HCT116 (cell line): ENCODE measurements at regions not wholly inside any gene's neighbourhood (a gene's known extent, or its start where the extent isn't known, plus 50 kb on each side); places are given as distances from the start of the nearest gene placed in this dataset.

Experiments
- ATAC-seq: fragments of 200-7000 bp; cut with Tn5 transposase; 2 replicates; pipeline ENCODE4 v1.9.1; 2020; ENCODE audit warnings: mild to moderate bottlenecking, moderate library complexity
- BruUV-seq: library from RNA; stranded (reverse); fragments of 400-500 nt; replicated peaks from 2 replicates; lab custom pipeline; 2021; lab: Mats Ljungman, UMichigan
- CTCF ChIA-PET: fragments of 300-600 bp; sonication (Branson Sonifier 250); formaldehyde crosslinking; loops from one replicate; lab custom pipeline; 2021; ENCODE audit warnings: antibody characterized with exemption; lab: Charles Lee
- POLR2A ChIA-PET: fragments of 300-600, 350-600 bp; sonication (Branson Sonifier 250); formaldehyde crosslinking; loops from one replicate; lab custom pipeline; 2021; ENCODE audit warnings: antibody characterized with exemption; lab: Charles Lee
- RAD21 ChIA-PET, 2 experiments: fragments of 300-600 bp; sonication (Branson Sonifier 250); formaldehyde crosslinking; loops; one replicate each; lab custom pipeline; 2023; ENCODE audit warnings: low total read pairs in 2 of 2; ENCODE audit not compliant: uncharacterized antibody in 2 of 2, unreplicated experiment in 2 of 2, low non-redundant PET in 1 of 2; lab: Charles Lee
- DNase-seq: peaks from one replicate; pipeline ENCODE4 v3.0.0-alpha.2; 2010; ENCODE audit warnings: low read depth, low spot score
- H2AFZ ChIP-seq: fragments of 200-600 bp; shearing (Covaris generic), sonication (generic); 2 replicates; pipeline ENCODE4 v1.6.1; 2017; ENCODE audit warnings: low read depth, mixed run types, mixed read lengths, antibody characterized with exemption, low read length; ENCODE audit not compliant: poor library complexity, severe bottlenecking
- H3K27ac ChIP-seq: 2 replicates; pipeline ENCODE4 v1.5.1; 2012; ENCODE audit warnings: low read depth, low read length
- H3K27me3 ChIP-seq: fragments of 200-600 bp; sonication (generic); 2 replicates; pipeline ENCODE4 v1.6.1; 2016; ENCODE audit warnings: mixed run types, low read length, mixed read lengths; ENCODE audit not compliant: insufficient read depth
- H3K36me3 ChIP-seq, 2 experiments: fragments of 200-500 bp in 1 of 2; fragments of 200-600 bp in 1 of 2; sonication (Bioruptor generic) in 1 of 2; sonication (generic) in 1 of 2; 2 replicates each; pipeline versions ENCODE4 v1.5.1 to v1.6.1; 2014 to 2016; ENCODE audit warnings: low read length in 2 of 2, inconsistent platforms in 1 of 2, mixed read lengths in 1 of 2, mixed run types in 1 of 2; ENCODE audit not compliant: insufficient read depth in 2 of 2, control insufficient read depth in 1 of 2
- H3K4me1 ChIP-seq, 2 experiments: fragments of 200-600 bp in 1 of 2; sonication (generic) in 1 of 2; 2 replicates each; pipeline versions ENCODE4 v1.5.1 to v1.6.1; 2012 to 2017; ENCODE audit warnings: low read length in 2 of 2, inconsistent platforms in 1 of 2, mild to moderate bottlenecking in 1 of 2, mixed read lengths in 1 of 2, mixed run types in 1 of 2, moderate library complexity in 1 of 2; ENCODE audit not compliant: insufficient read depth in 2 of 2, control insufficient read depth in 1 of 2
- H3K4me2 ChIP-seq: fragments of 200-600 bp; sonication (generic); 2 replicates; pipeline ENCODE4 v1.6.1; 2017; ENCODE audit warnings: mixed run types, low read length, mixed read lengths
- H3K4me3 ChIP-seq, 2 experiments: fragments of 200-600 bp in 1 of 2; sonication (generic) in 1 of 2; replicated peaks in 1 of 2; 2 replicates each; pipeline ENCODE4 v1.5.1; 2011 to 2016; ENCODE audit warnings: low read length in 2 of 2, control low read depth in 1 of 2, low read depth in 1 of 2, mild to moderate bottlenecking in 1 of 2, mixed read lengths in 1 of 2, mixed run types in 1 of 2
- H3K79me2 ChIP-seq: fragments of 200-600 bp; sonication (generic); 2 replicates; pipeline ENCODE4 v1.6.1; 2017; ENCODE audit warnings: mild to moderate bottlenecking, mixed run types, low read length, moderate library complexity, mixed read lengths; ENCODE audit not compliant: insufficient read depth
- H3K9ac ChIP-seq: fragments of 200-600 bp; sonication (generic); 2 replicates; pipeline ENCODE4 v1.6.1; 2016; ENCODE audit warnings: low read length, mixed read lengths
- H3K9me2 ChIP-seq: fragments of 200-600 bp; sonication (generic), shearing (Covaris generic); 2 replicates; pipeline ENCODE4 v1.6.1; 2017; ENCODE audit warnings: mixed run types, mild to moderate bottlenecking, moderate library complexity; ENCODE audit not compliant: insufficient read depth
- H3K9me3 ChIP-seq, 2 experiments: fragments of 200-500 bp in 1 of 2; fragments of 200-600 bp in 1 of 2; sonication (Bioruptor generic) in 1 of 2; sonication (generic) in 1 of 2; 2 replicates each; pipeline ENCODE4 v1.6.1; 2014 to 2017; ENCODE audit warnings: low read length in 2 of 2, mixed read lengths in 2 of 2, inconsistent platforms in 1 of 2, low read depth in 1 of 2, mild to moderate bottlenecking in 1 of 2, mixed run types in 1 of 2, moderate library complexity in 1 of 2; ENCODE audit not compliant: control insufficient read depth in 1 of 2, insufficient read depth in 1 of 2
- H4K20me1 ChIP-seq: fragments of 200-600 bp; sonication (generic), shearing (Covaris generic); 2 replicates; pipeline ENCODE4 v1.6.1; 2017; ENCODE audit warnings: mixed run types, mild to moderate bottlenecking, moderate library complexity; ENCODE audit not compliant: insufficient read depth
- ATF3 ChIP-seq: IDR thresholded peaks from 2 replicates; pipeline ENCODE4 v1.6.1; 2012
- CEBPB ChIP-seq: IDR thresholded peaks from 2 replicates; pipeline ENCODE4 v1.6.1; 2012; ENCODE audit warnings: low read depth
- CTCF ChIP-seq, 3 experiments: fragments of 200-600 bp in 1 of 3; sonication (generic) in 1 of 3; IDR thresholded peaks in 2 of 3; conservative IDR thresholded peaks in 1 of 3; 2 replicates each; pipeline ENCODE4 v1.5.1; 2012 to 2017; ENCODE audit warnings: low read depth in 2 of 3, low read length in 2 of 3, antibody characterized with exemption in 1 of 3, borderline replicate concordance in 1 of 3, control low read depth in 1 of 3, mild to moderate bottlenecking in 1 of 3, mixed read lengths in 1 of 3, mixed run types in 1 of 3, moderate library complexity in 1 of 3; ENCODE audit not compliant: insufficient read depth in 1 of 3
- EGR1 ChIP-seq: IDR thresholded peaks from 2 replicates; pipeline ENCODE4 v1.6.1; 2012; ENCODE audit warnings: low read depth
- ELF1 ChIP-seq: IDR thresholded peaks from 2 replicates; pipeline ENCODE4 v1.6.1; 2012; ENCODE audit warnings: low read depth, borderline replicate concordance
- EZH2 ChIP-seq: fragments of 200-600 bp; sonication (generic); IDR thresholded peaks from 2 replicates; pipeline ENCODE4 v1.6.1; 2017; ENCODE audit warnings: antibody characterized with exemption, mixed run types
- EZH2phosphoT487 ChIP-seq: fragments of 200-600 bp; IDR thresholded peaks from 2 replicates; pipeline ENCODE4 v1.6.1; 2018; ENCODE audit warnings: antibody characterized with exemption, borderline replicate concordance
- JUND ChIP-seq: IDR thresholded peaks from 2 replicates; pipeline ENCODE4 v1.6.1; 2012
- POLR2A ChIP-seq: IDR thresholded peaks from 2 replicates; pipeline ENCODE4 v1.7.0; 2011; ENCODE audit warnings: borderline replicate concordance; ENCODE audit not compliant: insufficient read depth, insufficient read length; ENCODE audit errors: extremely low read depth
- POLR2AphosphoS5 ChIP-seq: IDR thresholded peaks from 2 replicates; pipeline ENCODE4 v1.6.1; 2011; ENCODE audit warnings: mild to moderate bottlenecking, low read depth, low read length, moderate library complexity
- SIN3A ChIP-seq: IDR thresholded peaks from 2 replicates; pipeline ENCODE4 v1.6.1; 2012; ENCODE audit warnings: low read depth
- SRF ChIP-seq: IDR thresholded peaks from 2 replicates; pipeline ENCODE4 v1.6.1; 2012; ENCODE audit warnings: low read depth
- ZBTB33 ChIP-seq: IDR thresholded peaks from 2 replicates; pipeline ENCODE4 v1.6.1; 2011; ENCODE audit warnings: mild to moderate bottlenecking, low read length, moderate library complexity; ENCODE audit not compliant: insufficient replicate concordance; ENCODE audit errors: extremely low read depth
- ZFX ChIP-seq: fragments of 450-650 bp; IDR thresholded peaks from 2 replicates; pipeline ENCODE4 v1.6.1; 2017
- intact Hi-C: fragments of 100-400 bp; cut with micrococcal nuclease; formaldehyde crosslinking; loops from 2 replicates; pipeline ENCODE4 v1.10.0; 2022
- TF ChIP-seq, protein P1 (sequence below): IDR thresholded peaks from 2 replicates; pipeline ENCODE4 v1.6.1; 2012; ENCODE audit warnings: low read depth

- ChIA-PET POLR2A (no interaction called here), CTCF (no interaction called here)
- Histone ChIP-seq H3K4me3 (no peak overlapping the region), H3K4me1 (no peaks in the 10 kb centered on the region), H3K4me2 (no peak overlapping the region), H3K27me3 (no peaks in the 10 kb centered on the region), H3K27ac (no peak overlapping the region)
- no peak for ATAC-seq
- TF ChIP-seq EGR1 (no peak), POLR2A (no peak), EZH2phosphoT487 (no peak), EZH2 (no peak), ELF1 (no peak), SRF (no peak), POLR2AphosphoS5 (no peak), ZFX (no peak), ATF3 (no peak), CEBPB (no peak)
- TF ChIP-seq, all 23 proteins: peak for 0
- no peak overlapping the region for H2AFZ ChIP-seq
- BruUV-seq, result no TSS peak
- H3K9ac ChIP-seq, result no peak overlapping the region
- H3K36me3 ChIP-seq, result no peaks in the 10 kb centered on the region
- no peak for DNase-seq
- H3K9me2 ChIP-seq, result no peaks in the 10 kb centered on the region
- no peaks in the 10 kb centered on the region for H3K79me2 ChIP-seq
- H4K20me1 ChIP-seq, result no peaks in the 10 kb centered on the region
- H3K9me3 ChIP-seq, result peaks cover 8 to 19% of the 10 kb centered on the region in 2 experiments; a peak in 2 of 4 replicates
- RAD21 ChIA-PET, result no interaction called here
- intact Hi-C loops, result no loop called here
Observed at GRCh38 chr7:68537774-68538071, 1060.6 kb upstream of the AUTS2 start.

GRCh38 chr7:68542831-68543230 lies 1055.4 kb upstream of the AUTS2 start:
- TF ChIP-seq ZFX (no peak), ELF1 (no peak), ZBTB33 (no peak), JUND (no peak), SIN3A (no peak), CTCF (IDR thresholded peaks at IDR 0.05 in 2 of 3, conservative IDR thresholded peaks at IDR 0.05 in 1 of 3; ENCODE audit: borderline replicate concordance in 1 of 3, insufficient read depth in 1 of 3, low read depth in 2 of 3, low read length in 2 of 3) (no peak), SRF (no peak)
- TF ChIP-seq, protein P1, sequence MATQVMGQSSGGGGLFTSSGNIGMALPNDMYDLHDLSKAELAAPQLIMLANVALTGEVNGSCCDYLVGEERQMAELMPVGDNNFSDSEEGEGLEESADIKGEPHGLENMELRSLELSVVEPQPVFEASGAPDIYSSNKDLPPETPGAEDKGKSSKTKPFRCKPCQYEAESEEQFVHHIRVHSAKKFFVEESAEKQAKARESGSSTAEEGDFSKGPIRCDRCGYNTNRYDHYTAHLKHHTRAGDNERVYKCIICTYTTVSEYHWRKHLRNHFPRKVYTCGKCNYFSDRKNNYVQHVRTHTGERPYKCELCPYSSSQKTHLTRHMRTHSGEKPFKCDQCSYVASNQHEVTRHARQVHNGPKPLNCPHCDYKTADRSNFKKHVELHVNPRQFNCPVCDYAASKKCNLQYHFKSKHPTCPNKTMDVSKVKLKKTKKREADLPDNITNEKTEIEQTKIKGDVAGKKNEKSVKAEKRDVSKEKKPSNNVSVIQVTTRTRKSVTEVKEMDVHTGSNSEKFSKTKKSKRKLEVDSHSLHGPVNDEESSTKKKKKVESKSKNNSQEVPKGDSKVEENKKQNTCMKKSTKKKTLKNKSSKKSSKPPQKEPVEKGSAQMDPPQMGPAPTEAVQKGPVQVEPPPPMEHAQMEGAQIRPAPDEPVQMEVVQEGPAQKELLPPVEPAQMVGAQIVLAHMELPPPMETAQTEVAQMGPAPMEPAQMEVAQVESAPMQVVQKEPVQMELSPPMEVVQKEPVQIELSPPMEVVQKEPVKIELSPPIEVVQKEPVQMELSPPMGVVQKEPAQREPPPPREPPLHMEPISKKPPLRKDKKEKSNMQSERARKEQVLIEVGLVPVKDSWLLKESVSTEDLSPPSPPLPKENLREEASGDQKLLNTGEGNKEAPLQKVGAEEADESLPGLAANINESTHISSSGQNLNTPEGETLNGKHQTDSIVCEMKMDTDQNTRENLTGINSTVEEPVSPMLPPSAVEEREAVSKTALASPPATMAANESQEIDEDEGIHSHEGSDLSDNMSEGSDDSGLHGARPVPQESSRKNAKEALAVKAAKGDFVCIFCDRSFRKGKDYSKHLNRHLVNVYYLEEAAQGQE, result no peak
- H3K4me2 ChIP-seq, result no peak overlapping the region
- BruUV-seq, result no TSS peak
- H3K36me3 ChIP-seq, result no peaks in the 10 kb centered on the region
- ChIA-PET POLR2A (no interaction called here), RAD21 (no interaction called here), CTCF (no interaction called here)
- H2AFZ ChIP-seq, result no peak overlapping the region
- no peak for ATAC-seq
- peaks cover 7 to 11% of the 10 kb centered on the region in 2 experiments; a peak in 2 of 4 replicates for H3K9me3 ChIP-seq
- no peaks in the 10 kb centered on the region for H3K79me2 ChIP-seq
- no peaks in the 10 kb centered on the region for H3K9me2 ChIP-seq
- intact Hi-C loops, result no loop called here
- no peak overlapping the region for H3K4me3 ChIP-seq
- no peak overlapping the region for H3K9ac ChIP-seq
- H3K27ac ChIP-seq, result no peak overlapping the region
- no peaks in the 10 kb centered on the region for H3K27me3 ChIP-seq
- H3K4me1 ChIP-seq, result no peaks in the 10 kb centered on the region
- no peak for DNase-seq
- no peaks in the 10 kb centered on the region for H4K20me1 ChIP-seq
